PC-3 (cell line): ENCODE measurements at regions not wholly inside any gene's neighbourhood (a gene's known extent, or its start where the extent isn't known, plus 50 kb on each side); places are given as distances from the start of the nearest gene placed in this dataset.

Experiments
- ATAC-seq: fragments of 200-7000 bp; cut with Tn5 transposase; 2 replicates; pipeline ENCODE4 v1.9.1; 2020; ENCODE audit warnings: mild to moderate bottlenecking, moderate library complexity
- BruUV-seq: library from RNA; stranded (reverse); fragments of 400-500 nt; replicated peaks from 2 replicates; lab custom pipeline; 2021; lab: Mats Ljungman, UMichigan
- CTCF ChIA-PET: fragments of 300-600 bp; sonication (Branson Sonifier 250); formaldehyde crosslinking; loops from one replicate; lab custom pipeline; 2022; ENCODE audit warnings: antibody characterized with exemption; lab: Charles Lee
- POLR2A ChIA-PET: fragments of 300-600 bp; sonication (Branson Sonifier 250); formaldehyde crosslinking; loops from one replicate; lab custom pipeline; 2022; ENCODE audit warnings: antibody characterized with exemption; ENCODE audit not compliant: unreplicated experiment; lab: Charles Lee
- DNase-seq: peaks from one replicate; pipeline ENCODE4 v3.0.0-alpha.2; 2015
- H2AFZ ChIP-seq: fragments of 300-600 bp; sonication (generic); 2 replicates; pipeline ENCODE4 v1.6.0; 2016; ENCODE audit warnings: antibody characterized with exemption, low read length
- H3F3A ChIP-seq: fragments of 300-600 bp; sonication (generic); one replicate; pipeline ENCODE4 v1.6.0; 2017; ENCODE audit warnings: antibody characterized with exemption, low read length, control low read depth, mild to moderate bottlenecking; ENCODE audit not compliant: unreplicated experiment
- H3K27ac ChIP-seq: fragments of 300-600 bp; sonication (generic); 2 replicates; pipeline ENCODE4 v1.5.1; 2016; ENCODE audit warnings: mild to moderate bottlenecking, low read length
- H3K27me3 ChIP-seq: fragments of 300-600 bp; sonication (generic); 2 replicates; pipeline ENCODE4 v1.6.1; 2016; ENCODE audit warnings: low read length, mixed read lengths
- H3K36me3 ChIP-seq: fragments of 300-600 bp; sonication (generic); 2 replicates; pipeline ENCODE4 v1.6.1; 2016; ENCODE audit warnings: low read depth, mixed run types, low read length, mixed read lengths
- H3K4me1 ChIP-seq: fragments of 300-600 bp; sonication (generic); 2 replicates; pipeline ENCODE4 v1.5.1; 2016; ENCODE audit warnings: low read length; ENCODE audit not compliant: insufficient read depth
- H3K4me2 ChIP-seq: fragments of 300-600 bp; sonication (generic); 2 replicates; pipeline ENCODE4 v1.6.0; 2016; ENCODE audit warnings: low read length
- H3K4me3 ChIP-seq: fragments of 300-600 bp; sonication (generic); 2 replicates; pipeline ENCODE4 v1.5.1; 2016; ENCODE audit warnings: mild to moderate bottlenecking, low read length, mixed read lengths
- H3K79me2 ChIP-seq: fragments of 300-600 bp; sonication (generic); 2 replicates; pipeline ENCODE4 v1.6.1; 2017; ENCODE audit warnings: low read length, mixed read lengths
- H3K9ac ChIP-seq: fragments of 300-600 bp; sonication (generic); 2 replicates; pipeline ENCODE4 v1.6.0; 2016; ENCODE audit warnings: mild to moderate bottlenecking, low read length
- H3K9me2 ChIP-seq: fragments of 300-600 bp; sonication (generic); replicated peaks from 2 replicates; pipeline ENCODE4 v1.6.1; 2016; ENCODE audit warnings: mixed run types, low read length, mixed read lengths
- H3K9me3 ChIP-seq: fragments of 300-600 bp; sonication (generic); 2 replicates; pipeline ENCODE4 v1.6.1; 2016; ENCODE audit warnings: low read length, mixed read lengths
- H4K20me1 ChIP-seq: fragments of 300-600 bp; sonication (generic); 2 replicates; pipeline ENCODE4 v1.6.1; 2016; ENCODE audit warnings: low read length, mixed read lengths
- CTCF ChIP-seq: fragments of 300-600 bp; sonication (generic); conservative IDR thresholded peaks from 2 replicates; pipeline ENCODE4 v1.5.1; 2017; ENCODE audit warnings: antibody characterized with exemption, low read depth, mild to moderate bottlenecking, low read length
- EZH2 ChIP-seq: fragments of 300-600 bp; sonication (generic); IDR thresholded peaks from one replicate; pipeline ENCODE4 v1.6.1; 2017; ENCODE audit warnings: antibody characterized with exemption, mild to moderate bottlenecking, low read length; ENCODE audit not compliant: unreplicated experiment
- EZH2phosphoT487 ChIP-seq: fragments of 300-600 bp; sonication (generic); IDR thresholded peaks from 2 replicates; pipeline ENCODE4 v1.6.1; 2018; ENCODE audit warnings: mild to moderate bottlenecking, antibody characterized with exemption, low read length, borderline replicate concordance
- intact Hi-C: fragments of 100-400 bp; cut with micrococcal nuclease; formaldehyde crosslinking; loops from 2 replicates; pipeline ENCODE4 v1.9.0; 2023

GRCh38 chr4:20017777-20018115 lies 234.0 kb upstream of the SLIT2 start:
- H3K4me3 ChIP-seq: no peak overlapping the region
- peak overlapping the region; percentile 34; the same call in 1 of the 2 replicates for H3K27ac ChIP-seq
- H3K9me3 ChIP-seq: no peaks in the 10 kb centered on the region
- H3K36me3 ChIP-seq: no peaks in the 10 kb centered on the region
- H3K9me2 ChIP-seq: no peaks in the 10 kb centered on the region
- no peak overlapping the region for H2AFZ ChIP-seq
- no peak overlapping the region for H3K4me2 ChIP-seq
- no peak for DNase-seq
- TF ChIP-seq EZH2 (no peak), CTCF (no peak), EZH2phosphoT487 (no peak)
- H3K4me1 ChIP-seq: peaks cover 43% of the 10 kb centered on the region
- ChIA-PET CTCF (no interaction called here), POLR2A (no interaction called here)
- no peak overlapping the region for H3K9ac ChIP-seq
- ATAC-seq: no peak
- no peaks in the 10 kb centered on the region for H4K20me1 ChIP-seq
- intact Hi-C loops: loop anchor here (2.0 to 5.0 kb wide), 2 partner anchors 177 to 230 kb away; no protein-coding TSS in a partner anchor
- H3F3A ChIP-seq: no peaks in the 10 kb centered on the region
- no peaks in the 10 kb centered on the region for H3K79me2 ChIP-seq
- no peaks in the 10 kb centered on the region for H3K27me3 ChIP-seq
- BruUV-seq: no TSS peak

GRCh38 chr4:20017070-20017776 lies 234.5 kb upstream of the SLIT2 start:
- POLR2A ChIA-PET: no interaction called here
- BruUV-seq: no TSS peak
- Histone ChIP-seq H3K9me2 (no peaks in the 10 kb centered on the region), H3K4me2 (no peak overlapping the region), H3K79me2 (no peaks in the 10 kb centered on the region), H3K27ac (peak overlapping the region; percentile 34), H3K9me3 (no peaks in the 10 kb centered on the region), H3K27me3 (no peaks in the 10 kb centered on the region), H3F3A (no peaks in the 10 kb centered on the region), H3K4me1 (peaks cover 43% of the 10 kb centered on the region), H2AFZ (no peak overlapping the region), H3K9ac (no peak overlapping the region), H4K20me1 (no peaks in the 10 kb centered on the region), H3K4me3 (no peak overlapping the region), H3K36me3 (no peaks in the 10 kb centered on the region)
- DNase-seq (peak; percentile 61), ATAC-seq (peak; percentile 27)
- CTCF ChIA-PET: interaction anchor here (1.2 kb wide), 1 partner anchor 231 kb away, joined by 3 read pairs; no protein-coding TSS in a partner anchor
- intact Hi-C loops: loop anchor here (5.0 kb wide), 1 partner anchor 230 kb away; no protein-coding TSS in a partner anchor
- TF ChIP-seq EZH2phosphoT487 (no peak), EZH2 (no peak), CTCF (no peak)

GRCh38 chr4:20015636-20016224 lies 236.0 kb upstream of the SLIT2 start:
- ChIA-PET POLR2A (no interaction called here), CTCF (interaction anchor here (1.0 to 1.2 kb wide), 2 partner anchors 59 to 232 kb away, joined by 3 to 4 read pairs; no protein-coding TSS in a partner anchor)

More at GRCh38 chr4:20015636-20016224, 236.0 kb upstream of the SLIT2 start:
- TF ChIP-seq EZH2 (no peak), CTCF (no peak), EZH2phosphoT487 (no peak)
- H4K20me1 ChIP-seq: no peaks in the 10 kb centered on the region
- H3K9me3 ChIP-seq: no peaks in the 10 kb centered on the region
- ATAC-seq (peak; percentile 75), DNase-seq (peak; percentile 80)
- no peaks in the 10 kb centered on the region for H3F3A ChIP-seq
- peak overlapping the region; percentile 19; the same call in 1 of the 2 replicates for H3K4me2 ChIP-seq
- H3K36me3 ChIP-seq: no peaks in the 10 kb centered on the region
- peak overlapping the region; percentile 79 for H3K27ac ChIP-seq
- BruUV-seq: no TSS peak
- H3K4me3 ChIP-seq: no peak overlapping the region
- H2AFZ ChIP-seq: no peak overlapping the region
- no peaks in the 10 kb centered on the region for H3K27me3 ChIP-seq
- H3K9ac ChIP-seq: peak overlapping the region; percentile 33
- intact Hi-C loops: loop anchor here (5.0 kb wide), 1 partner anchor 232 kb away; no protein-coding TSS in a partner anchor
- H3K9me2 ChIP-seq: no peaks in the 10 kb centered on the region
- peaks cover 41% of the 10 kb centered on the region for H3K4me1 ChIP-seq
- no peaks in the 10 kb centered on the region for H3K79me2 ChIP-seq
